Gastroesophageal sphincter (tissue), 3 donors: ENCODE measurements at regions not wholly inside any gene's neighbourhood (a gene's known extent, or its start where the extent isn't known, plus 50 kb on each side); places are given as distances from the start of the nearest gene placed in this dataset.

Experiments used
- EP300 ChIP-seq: sonication (generic); formaldehyde crosslinking; IDR thresholded peaks from one replicate; pipeline ENCODE4 v1.6.1; 2017; ENCODE audit warnings: antibody characterized with exemption, mild to moderate bottlenecking
- POLR2A ChIP-seq, 2 donors: fragments of 450-650 bp; IDR thresholded peaks; one replicate each; pipeline ENCODE4 v1.6.1; 2017; ENCODE audit warnings: antibody characterized with exemption in 2 of 2, mild to moderate bottlenecking in 2 of 2, moderate library complexity in 1 of 2
- POLR2AphosphoS5 ChIP-seq: sonication (generic); formaldehyde crosslinking; IDR thresholded peaks from one replicate; pipeline ENCODE4 v1.6.1; 2017; ENCODE audit warnings: antibody characterized with exemption
- TF ChIP-seq, protein P1 (sequence below), 4 experiments: fragments of 200-600 bp in 2 of 4; fragments of 450-650 bp in 2 of 4; sonication (generic) in 1 of 4; IDR thresholded peaks; one replicate each; pipeline ENCODE4 v1.5.1; 2017 to 2019; ENCODE audit warnings: antibody characterized with exemption in 4 of 4, mild to moderate bottlenecking in 2 of 4, moderate library complexity in 2 of 4

DNA sequence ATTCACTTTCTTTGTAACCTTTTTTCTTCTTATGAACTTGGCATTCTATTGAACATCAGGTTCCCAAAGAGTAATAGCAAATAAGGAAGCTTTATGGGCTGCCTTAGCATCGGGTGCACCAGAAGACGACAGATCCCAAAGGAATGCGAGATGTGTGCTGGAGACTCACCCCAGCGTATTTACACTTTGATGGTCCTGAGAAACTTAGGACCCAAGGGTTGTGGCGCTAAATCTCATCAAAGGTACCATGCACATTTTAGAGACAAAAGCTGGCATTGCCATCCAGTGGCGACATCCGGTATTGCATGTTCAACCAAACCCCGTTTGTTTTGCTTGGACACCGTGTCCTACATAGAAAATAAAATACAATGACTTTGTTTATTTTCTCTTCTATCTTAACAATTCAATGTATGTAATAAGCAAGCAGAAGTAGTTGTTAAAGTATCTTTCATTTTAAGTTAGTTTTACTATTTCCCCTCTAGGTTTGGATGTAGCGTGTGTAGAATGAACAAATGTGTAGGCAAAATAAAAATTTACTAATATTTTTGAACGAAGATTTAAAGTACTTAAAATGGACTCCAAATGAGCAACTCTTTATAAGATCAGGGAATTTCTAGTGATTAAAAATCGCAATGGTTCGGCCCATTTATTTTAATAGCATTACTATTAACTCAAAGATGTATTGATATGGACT lies 1154.8 kb downstream of the GATA3 start:
- TF ChIP-seq, protein P1, sequence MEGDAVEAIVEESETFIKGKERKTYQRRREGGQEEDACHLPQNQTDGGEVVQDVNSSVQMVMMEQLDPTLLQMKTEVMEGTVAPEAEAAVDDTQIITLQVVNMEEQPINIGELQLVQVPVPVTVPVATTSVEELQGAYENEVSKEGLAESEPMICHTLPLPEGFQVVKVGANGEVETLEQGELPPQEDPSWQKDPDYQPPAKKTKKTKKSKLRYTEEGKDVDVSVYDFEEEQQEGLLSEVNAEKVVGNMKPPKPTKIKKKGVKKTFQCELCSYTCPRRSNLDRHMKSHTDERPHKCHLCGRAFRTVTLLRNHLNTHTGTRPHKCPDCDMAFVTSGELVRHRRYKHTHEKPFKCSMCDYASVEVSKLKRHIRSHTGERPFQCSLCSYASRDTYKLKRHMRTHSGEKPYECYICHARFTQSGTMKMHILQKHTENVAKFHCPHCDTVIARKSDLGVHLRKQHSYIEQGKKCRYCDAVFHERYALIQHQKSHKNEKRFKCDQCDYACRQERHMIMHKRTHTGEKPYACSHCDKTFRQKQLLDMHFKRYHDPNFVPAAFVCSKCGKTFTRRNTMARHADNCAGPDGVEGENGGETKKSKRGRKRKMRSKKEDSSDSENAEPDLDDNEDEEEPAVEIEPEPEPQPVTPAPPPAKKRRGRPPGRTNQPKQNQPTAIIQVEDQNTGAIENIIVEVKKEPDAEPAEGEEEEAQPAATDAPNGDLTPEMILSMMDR (IDR thresholded peaks at IDR 0.05) = peak; percentile 63 to 89 (median 84)
- TF ChIP-seq POLR2A (IDR thresholded peaks at IDR 0.05) = no peak
- TF ChIP-seq POLR2AphosphoS5 = no peak
- no peak for TF ChIP-seq EP300
